Breast epithelium (tissue), 4 donors: ENCODE measurements at regions not wholly inside any gene's neighbourhood (a gene's known extent, or its start where the extent isn't known, plus 50 kb on each side); places are given as distances from the start of the nearest gene placed in this dataset.

Experiments
- DNase-seq, 2 donors: peaks; one replicate each; pipeline ENCODE4 v3.0.0-alpha.2; 2019; ENCODE audit warnings: low spot score in 2 of 2
- H3K27ac ChIP-seq, 2 donors: fragments of 200-600 bp; sonication (generic) in 1 of 2; one replicate each; pipeline ENCODE4 v1.5.1; 2016 to 2019; ENCODE audit warnings: mild to moderate bottlenecking in 1 of 2
- H3K27me3 ChIP-seq, 2 donors: fragments of 200-600 bp; sonication (generic) in 1 of 2; one replicate each; pipeline versions ENCODE4 v1.5.1 to v1.6.0; 2017 to 2019; ENCODE audit warnings: control low read depth in 1 of 2, mild to moderate bottlenecking in 1 of 2
- H3K36me3 ChIP-seq: fragments of 200-600 bp; one replicate; pipeline ENCODE4 v1.5.1; 2019
- H3K4me1 ChIP-seq, 2 donors: fragments of 200-600 bp; sonication (generic); one replicate each; pipeline ENCODE4 v1.5.1; 2016 to 2019; ENCODE audit warnings: control low read depth in 1 of 2
- H3K4me3 ChIP-seq, 3 donors: fragments of 200-600 bp; sonication (generic); 1 replicate in 2 of 3; 2 replicates in 1 of 3; pipeline ENCODE4 v1.5.1; 2016 to 2019; ENCODE audit warnings: mild to moderate bottlenecking in 3 of 3, moderate library complexity in 2 of 3
- H3K9me3 ChIP-seq, 2 donors: fragments of 200-600 bp; sonication (generic) in 1 of 2; one replicate each; pipeline ENCODE4 v1.5.1; 2016 to 2019; ENCODE audit warnings: control low read depth in 1 of 2
- CTCF ChIP-seq, 3 donors: fragments of 450-650 bp; IDR thresholded peaks; one replicate each; pipeline ENCODE4 v1.5.1; 2016 to 2017; ENCODE audit warnings: antibody characterized with exemption in 3 of 3, mild to moderate bottlenecking in 3 of 3, moderate library complexity in 3 of 3
- POLR2A ChIP-seq: fragments of 450-650 bp; IDR thresholded peaks from one replicate; pipeline ENCODE4 v1.6.1; 2016; ENCODE audit warnings: antibody characterized with exemption, mild to moderate bottlenecking, moderate library complexity
- POLR2AphosphoS5 ChIP-seq, 3 donors: sonication (generic); formaldehyde crosslinking; IDR thresholded peaks; one replicate each; pipeline ENCODE4 v1.6.1; 2017; ENCODE audit warnings: antibody characterized with exemption in 3 of 3
- intact Hi-C: fragments of 100-400 bp; cut with DNase I; formaldehyde crosslinking; loops from one replicate; pipeline ENCODE4 v1.15.1; 2023; ENCODE audit warnings: low total_unique reads

- no peaks in the 10 kb centered on the region for H3K4me1 ChIP-seq
- no peaks in the 10 kb centered on the region for H3K36me3 ChIP-seq
- H3K27ac ChIP-seq: no peak overlapping the region
- TF ChIP-seq POLR2AphosphoS5 (IDR thresholded peaks at IDR 0.05): no peak
- TF ChIP-seq CTCF (IDR thresholded peaks at IDR 0.05): no peak
- TF ChIP-seq POLR2A: no peak
- H3K9me3 ChIP-seq: no peaks in the 10 kb centered on the region
- intact Hi-C loops: no loop called here
- no peaks in the 10 kb centered on the region for H3K27me3 ChIP-seq
- H3K4me3 ChIP-seq: no peak overlapping the region
- no peak for DNase-seq
Measured at GRCh38 chr12:58238411-58238810, 297.0 kb downstream of the ATP23 start.

DNA sequence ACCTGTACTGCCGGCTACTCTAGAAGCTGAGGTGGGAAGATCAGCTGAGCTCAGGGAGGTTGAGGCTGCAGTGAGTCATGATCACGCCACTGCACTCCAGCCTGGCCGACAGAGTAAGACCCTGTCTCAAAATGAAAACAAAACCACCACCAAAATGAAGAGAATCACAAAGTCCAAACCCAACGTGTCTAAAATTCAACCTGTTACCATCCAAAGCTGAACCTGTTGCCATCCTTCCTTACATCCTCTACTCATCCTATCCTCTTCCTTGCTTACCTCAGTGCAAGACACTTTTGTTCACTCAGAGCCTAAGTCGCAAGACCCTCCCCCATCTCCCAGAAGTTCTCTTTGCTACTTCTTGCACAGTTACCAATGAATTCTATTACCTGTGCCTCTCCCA is 299.7 kb downstream of the ATP23 start:
- Histone ChIP-seq H3K36me3 (no peaks in the 10 kb centered on the region), H3K4me3 (no peak overlapping the region), H3K9me3 (peaks cover 0 to 4% of the 10 kb centered on the region in 2 donors), H3K27me3 (no peaks in the 10 kb centered on the region), H3K4me1 (no peaks in the 10 kb centered on the region), H3K27ac (no peak overlapping the region)
- intact Hi-C loops: no loop called here
- DNase-seq: no peak
- TF ChIP-seq POLR2AphosphoS5 (IDR thresholded peaks at IDR 0.05): no peak
- TF ChIP-seq POLR2A: no peak
- no peak for TF ChIP-seq CTCF (IDR thresholded peaks at IDR 0.05)

GRCh38 chr12:58242796-58243630 is 301.6 kb downstream of the ATP23 start:
- intact Hi-C loops: no loop called here
- no peaks in the 10 kb centered on the region for H3K36me3 ChIP-seq

GRCh38 chr12:58247633-58248032 is 306.3 kb downstream of the ATP23 start:
- Histone ChIP-seq H3K4me1 (no peaks in the 10 kb centered on the region), H3K4me3 (no peak overlapping the region), H3K36me3 (no peaks in the 10 kb centered on the region), H3K27me3 (no peaks in the 10 kb centered on the region), H3K9me3 (peaks cover 0 to 4% of the 10 kb centered on the region in 2 donors), H3K27ac (no peak overlapping the region)
- no peak for DNase-seq
- intact Hi-C loops: no loop called here
- TF ChIP-seq POLR2AphosphoS5 (IDR thresholded peaks at IDR 0.05): no peak
- no peak for TF ChIP-seq CTCF (IDR thresholded peaks at IDR 0.05)
- no peak for TF ChIP-seq POLR2A

More at GRCh38 chr12:58242796-58243630, 301.6 kb downstream of the ATP23 start:
- no peaks in the 10 kb centered on the region for H3K27me3 ChIP-seq
- DNase-seq: no peak
- no peak overlapping the region for H3K27ac ChIP-seq
- TF ChIP-seq POLR2A: no peak
- no peak for TF ChIP-seq CTCF (IDR thresholded peaks at IDR 0.05)
- no peak for TF ChIP-seq POLR2AphosphoS5 (IDR thresholded peaks at IDR 0.05)
- H3K4me3 ChIP-seq: no peak overlapping the region
- peaks cover 0 to 4% of the 10 kb centered on the region in 2 donors for H3K9me3 ChIP-seq
- H3K4me1 ChIP-seq: no peaks in the 10 kb centered on the region

DNA sequence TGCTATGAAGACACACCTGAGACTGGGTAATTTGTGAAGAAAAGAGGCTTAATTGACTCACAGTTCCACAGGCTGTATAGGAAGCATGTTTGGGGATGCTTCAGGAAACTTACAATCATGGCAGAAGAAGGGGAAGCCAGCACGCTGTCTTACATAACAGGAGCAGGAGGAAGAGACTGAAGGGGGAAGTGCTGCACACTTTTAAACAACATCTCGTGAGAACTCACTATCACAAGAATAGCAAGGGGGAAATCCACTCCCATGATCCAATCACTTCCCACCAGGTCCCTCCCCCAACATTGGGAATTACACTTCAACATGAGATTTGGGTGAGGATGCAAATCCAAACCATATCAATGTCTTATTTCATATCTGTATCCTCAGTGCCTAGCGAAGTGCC is 307.2 kb downstream of the ATP23 start:
- Histone ChIP-seq H3K27me3 (no peaks in the 10 kb centered on the region), H3K4me3 (no peak overlapping the region), H3K36me3 (no peaks in the 10 kb centered on the region), H3K27ac (no peak overlapping the region), H3K4me1 (no peaks in the 10 kb centered on the region), H3K9me3 (peaks cover 0 to 4% of the 10 kb centered on the region in 2 donors)
- intact Hi-C loops: no loop called here
- TF ChIP-seq POLR2A (no peak), CTCF (IDR thresholded peaks at IDR 0.05) (no peak), POLR2AphosphoS5 (IDR thresholded peaks at IDR 0.05) (no peak)
- no peak for DNase-seq
